PC-3 (cell line): ENCODE measurements at regions not wholly inside any gene's neighbourhood (a gene's known extent, or its start where the extent isn't known, plus 50 kb on each side); places are given as distances from the start of the nearest gene placed in this dataset.

ENCODE experiments used
- ATAC-seq: fragments of 200-7000 bp; cut with Tn5 transposase; 2 replicates; pipeline ENCODE4 v1.9.1; 2020; ENCODE audit warnings: mild to moderate bottlenecking, moderate library complexity
- BruUV-seq: library from RNA; stranded (reverse); fragments of 400-500 nt; replicated peaks from 2 replicates; lab custom pipeline; 2021; lab: Mats Ljungman, UMichigan
- CTCF ChIA-PET: fragments of 300-600 bp; sonication (Branson Sonifier 250); formaldehyde crosslinking; loops from one replicate; lab custom pipeline; 2022; ENCODE audit warnings: antibody characterized with exemption; lab: Charles Lee
- POLR2A ChIA-PET: fragments of 300-600 bp; sonication (Branson Sonifier 250); formaldehyde crosslinking; loops from one replicate; lab custom pipeline; 2022; ENCODE audit warnings: antibody characterized with exemption; ENCODE audit not compliant: unreplicated experiment; lab: Charles Lee
- DNase-seq: peaks from one replicate; pipeline ENCODE4 v3.0.0-alpha.2; 2015
- H2AFZ ChIP-seq: fragments of 300-600 bp; sonication (generic); 2 replicates; pipeline ENCODE4 v1.6.0; 2016; ENCODE audit warnings: antibody characterized with exemption, low read length
- H3F3A ChIP-seq: fragments of 300-600 bp; sonication (generic); one replicate; pipeline ENCODE4 v1.6.0; 2017; ENCODE audit warnings: antibody characterized with exemption, low read length, control low read depth, mild to moderate bottlenecking; ENCODE audit not compliant: unreplicated experiment
- H3K27ac ChIP-seq: fragments of 300-600 bp; sonication (generic); 2 replicates; pipeline ENCODE4 v1.5.1; 2016; ENCODE audit warnings: mild to moderate bottlenecking, low read length
- H3K27me3 ChIP-seq: fragments of 300-600 bp; sonication (generic); 2 replicates; pipeline ENCODE4 v1.6.1; 2016; ENCODE audit warnings: low read length, mixed read lengths
- H3K36me3 ChIP-seq: fragments of 300-600 bp; sonication (generic); 2 replicates; pipeline ENCODE4 v1.6.1; 2016; ENCODE audit warnings: low read depth, mixed run types, low read length, mixed read lengths
- H3K4me1 ChIP-seq: fragments of 300-600 bp; sonication (generic); 2 replicates; pipeline ENCODE4 v1.5.1; 2016; ENCODE audit warnings: low read length; ENCODE audit not compliant: insufficient read depth
- H3K4me2 ChIP-seq: fragments of 300-600 bp; sonication (generic); 2 replicates; pipeline ENCODE4 v1.6.0; 2016; ENCODE audit warnings: low read length
- H3K4me3 ChIP-seq: fragments of 300-600 bp; sonication (generic); 2 replicates; pipeline ENCODE4 v1.5.1; 2016; ENCODE audit warnings: mild to moderate bottlenecking, low read length, mixed read lengths
- H3K79me2 ChIP-seq: fragments of 300-600 bp; sonication (generic); 2 replicates; pipeline ENCODE4 v1.6.1; 2017; ENCODE audit warnings: low read length, mixed read lengths
- H3K9ac ChIP-seq: fragments of 300-600 bp; sonication (generic); 2 replicates; pipeline ENCODE4 v1.6.0; 2016; ENCODE audit warnings: mild to moderate bottlenecking, low read length
- H3K9me2 ChIP-seq: fragments of 300-600 bp; sonication (generic); replicated peaks from 2 replicates; pipeline ENCODE4 v1.6.1; 2016; ENCODE audit warnings: mixed run types, low read length, mixed read lengths
- H3K9me3 ChIP-seq: fragments of 300-600 bp; sonication (generic); 2 replicates; pipeline ENCODE4 v1.6.1; 2016; ENCODE audit warnings: low read length, mixed read lengths
- H4K20me1 ChIP-seq: fragments of 300-600 bp; sonication (generic); 2 replicates; pipeline ENCODE4 v1.6.1; 2016; ENCODE audit warnings: low read length, mixed read lengths
- CTCF ChIP-seq: fragments of 300-600 bp; sonication (generic); conservative IDR thresholded peaks from 2 replicates; pipeline ENCODE4 v1.5.1; 2017; ENCODE audit warnings: antibody characterized with exemption, low read depth, mild to moderate bottlenecking, low read length
- EZH2 ChIP-seq: fragments of 300-600 bp; sonication (generic); IDR thresholded peaks from one replicate; pipeline ENCODE4 v1.6.1; 2017; ENCODE audit warnings: antibody characterized with exemption, mild to moderate bottlenecking, low read length; ENCODE audit not compliant: unreplicated experiment
- EZH2phosphoT487 ChIP-seq: fragments of 300-600 bp; sonication (generic); IDR thresholded peaks from 2 replicates; pipeline ENCODE4 v1.6.1; 2018; ENCODE audit warnings: mild to moderate bottlenecking, antibody characterized with exemption, low read length, borderline replicate concordance
- intact Hi-C: fragments of 100-400 bp; cut with micrococcal nuclease; formaldehyde crosslinking; loops from 2 replicates; pipeline ENCODE4 v1.9.0; 2023

GRCh38 chr5:120394259-120394658 is 69.8 kb upstream of the PRR16 start:
- BruUV-seq = no TSS peak
- H3K4me3 ChIP-seq = no peak overlapping the region
- POLR2A ChIA-PET = no interaction called here
- no peaks in the 10 kb centered on the region for H3K9me3 ChIP-seq
- no peak overlapping the region for H3K9ac ChIP-seq
- no peaks in the 10 kb centered on the region for H3K27me3 ChIP-seq
- no peaks in the 10 kb centered on the region for H3K9me2 ChIP-seq
- intact Hi-C loops = no loop called here
- no peaks in the 10 kb centered on the region for H3F3A ChIP-seq
- CTCF ChIA-PET = interaction anchor here (0.6 kb wide), 1 partner anchor 52 kb away, joined by 8 read pairs; no protein-coding TSS in a partner anchor
- no peaks in the 10 kb centered on the region for H3K36me3 ChIP-seq
- no peak overlapping the region for H3K27ac ChIP-seq
- TF ChIP-seq CTCF (peak; percentile 30; the same call in 1 of the 2 replicates), EZH2 (no peak)
- no peak for ATAC-seq
- H4K20me1 ChIP-seq = no peaks in the 10 kb centered on the region
- no peak overlapping the region for H3K4me2 ChIP-seq
- no peak for DNase-seq
- H3K4me1 ChIP-seq = no peaks in the 10 kb centered on the region
- H2AFZ ChIP-seq = no peak overlapping the region
- no peaks in the 10 kb centered on the region for H3K79me2 ChIP-seq

- no peaks in the 10 kb centered on the region for H3K4me1 ChIP-seq
- no peaks in the 10 kb centered on the region for H3K9me3 ChIP-seq
- H3K9me2 ChIP-seq = no peaks in the 10 kb centered on the region
- no peaks in the 10 kb centered on the region for H3K27me3 ChIP-seq
- no peaks in the 10 kb centered on the region for H4K20me1 ChIP-seq
- H3K27ac ChIP-seq = no peak overlapping the region
- H3K36me3 ChIP-seq = no peaks in the 10 kb centered on the region
- H3K79me2 ChIP-seq = no peaks in the 10 kb centered on the region
- ChIA-PET CTCF (no interaction called here), POLR2A (no interaction called here)
- peak; percentile 27 for DNase-seq
- TF ChIP-seq EZH2phosphoT487 (no peak), EZH2 (no peak), CTCF (no peak)
- no TSS peak for BruUV-seq
- H2AFZ ChIP-seq = no peak overlapping the region
- H3K4me2 ChIP-seq = no peak overlapping the region
- no peak overlapping the region for H3K4me3 ChIP-seq
- peak; percentile 82 for ATAC-seq
- intact Hi-C loops = no loop called here
- H3K9ac ChIP-seq = no peak overlapping the region
- H3F3A ChIP-seq = no peaks in the 10 kb centered on the region
These were observed 67.9 kb upstream of the PRR16 start for GRCh38 chr5:120396186-120396585.

GRCh38 chr5:120400356-120400755 is 63.7 kb upstream of the PRR16 start:
- BruUV-seq = no TSS peak
- ATAC-seq = no peak
- Histone ChIP-seq H3K36me3 (no peaks in the 10 kb centered on the region), H3K4me1 (peaks cover 3% of the 10 kb centered on the region), H3K4me2 (no peak overlapping the region), H3K27ac (no peak overlapping the region), H3K9ac (no peak overlapping the region), H2AFZ (no peak overlapping the region), H3K27me3 (no peaks in the 10 kb centered on the region), H3K79me2 (no peaks in the 10 kb centered on the region), H3K4me3 (no peak overlapping the region), H3K9me2 (no peaks in the 10 kb centered on the region), H3F3A (no peaks in the 10 kb centered on the region), H4K20me1 (no peaks in the 10 kb centered on the region), H3K9me3 (no peaks in the 10 kb centered on the region)
- intact Hi-C loops = no loop called here
- no peak for DNase-seq
- TF ChIP-seq EZH2 (no peak), CTCF (no peak)
- ChIA-PET POLR2A (no interaction called here), CTCF (no interaction called here)
